B cell (primary cell): ENCODE measurements at regions not wholly inside any gene's neighbourhood (a gene's known extent, or its start where the extent isn't known, plus 50 kb on each side); places are given as distances from the start of the nearest gene placed in this dataset.

Experiments used
- ATAC-seq: fragments of 200-7000 bp; cut with Tn5 transposase; one replicate; pipeline ENCODE4 v1.10.0; 2021; ENCODE audit warnings: low read depth, mild to moderate bottlenecking, moderate number of reproducible peaks, moderate library complexity
- CTCF ChIA-PET: fragments of 350-600 bp; sonication (Branson Sonifier 250); formaldehyde crosslinking; loops from one replicate; lab custom pipeline; 2021; ENCODE audit warnings: antibody characterized with exemption, inconsistent platforms; lab: Charles Lee
- POLR2A ChIA-PET: fragments of 350-600 bp; sonication (Branson Sonifier 250); formaldehyde crosslinking; loops from one replicate; lab custom pipeline; 2021; ENCODE audit warnings: antibody characterized with exemption; lab: Charles Lee
- DNase-seq: peaks from one replicate; pipeline ENCODE4 v3.0.0; 2013
- H2AFZ ChIP-seq: 2 replicates; pipeline ENCODE4 v1.6.1; 2012; ENCODE audit warnings: mild to moderate bottlenecking, low read depth, low read length; ENCODE audit not compliant: insufficient read depth, poor library complexity, severe bottlenecking
- H3K27ac ChIP-seq, 2 donors: 1 replicate in 1 of 2; 2 replicates in 1 of 2; pipeline ENCODE4 v1.5.1; 2012 to 2013; ENCODE audit warnings: low read length in 2 of 2, mild to moderate bottlenecking in 2 of 2, moderate library complexity in 1 of 2
- H3K27me3 ChIP-seq, 4 experiments: fragments of 200-600 bp in 1 of 4; sonication (generic) in 1 of 4; replicated peaks in 1 of 4; 1 replicate in 2 of 4; 2 replicates in 2 of 4; pipeline versions ENCODE4 v1.6.1 to v1.7.0; 2013 to 2016; ENCODE audit warnings: low read length in 3 of 4, mild to moderate bottlenecking in 2 of 4, mixed read lengths in 1 of 4, moderate library complexity in 1 of 4; ENCODE audit not compliant: insufficient read depth in 4 of 4, control insufficient read depth in 3 of 4; ENCODE audit errors: control extremely low read depth in 1 of 4
- H3K36me3 ChIP-seq, 2 experiments: replicated peaks in 1 of 2; 1 replicate in 1 of 2; 2 replicates in 1 of 2; pipeline versions ENCODE4 v1.6.1 to v1.7.1; 2013; ENCODE audit warnings: low read length in 1 of 2; ENCODE audit not compliant: insufficient read depth in 2 of 2, control insufficient read depth in 1 of 2; ENCODE audit errors: control extremely low read depth in 1 of 2, extremely low read depth in 1 of 2
- H3K4me1 ChIP-seq, 2 donors: fragments of 200-600 bp in 1 of 2; sonication (generic) in 1 of 2; 1 replicate in 1 of 2; 2 replicates in 1 of 2; pipeline versions ENCODE4 v1.5.1 to v1.6.1; 2013 to 2017; ENCODE audit warnings: low read length in 2 of 2; ENCODE audit not compliant: control insufficient read depth in 2 of 2, insufficient read depth in 2 of 2
- H3K4me2 ChIP-seq: replicated peaks from 2 replicates; pipeline ENCODE3; 2012; ENCODE audit warnings: mild to moderate bottlenecking, low read depth, low read length; ENCODE audit not compliant: poor library complexity, severe bottlenecking
- H3K4me3 ChIP-seq, 5 experiments: fragments of 200-600 bp in 1 of 5; sonication (generic) in 1 of 5; 1 replicate in 3 of 5; 2 replicates in 2 of 5; pipeline versions ENCODE4 v1.5.1 to v1.7.0; 2011 to 2016; ENCODE audit warnings: low read length in 4 of 5, mild to moderate bottlenecking in 4 of 5, low read depth in 2 of 5, control low read depth in 1 of 5, moderate library complexity in 1 of 5; ENCODE audit not compliant: insufficient read depth in 1 of 5; ENCODE audit errors: control extremely low read depth in 1 of 5, extremely low read depth in 1 of 5
- H3K79me2 ChIP-seq: fragments of 200-600 bp; sonication (generic); one replicate; pipeline ENCODE4 v1.6.0; 2016; ENCODE audit warnings: low read length; ENCODE audit not compliant: control insufficient read depth, insufficient read depth
- H3K9ac ChIP-seq: fragments of 200-600 bp; sonication (generic); 2 replicates; pipeline ENCODE4 v1.6.1; 2017; ENCODE audit warnings: mild to moderate bottlenecking, low read length, moderate library complexity
- H3K9me3 ChIP-seq, 3 donors: one replicate each; pipeline versions ENCODE4 v1.6.1 to v1.7.1; 2013; ENCODE audit warnings: low read length in 2 of 3; ENCODE audit not compliant: control insufficient read depth in 2 of 3, insufficient read depth in 1 of 3; ENCODE audit errors: control extremely low read depth in 1 of 3
- H4K20me1 ChIP-seq: 2 replicates; pipeline ENCODE4 v1.6.0; 2012; ENCODE audit warnings: mild to moderate bottlenecking, low read length; ENCODE audit not compliant: insufficient read depth, control insufficient read depth, poor library complexity, severe bottlenecking
- H3K27ac Mint-ChIP-seq: one replicate; pipeline ENCODE4 v1.8.0; 2021; ENCODE audit warnings: mixed read lengths
- H3K27me3 Mint-ChIP-seq: one replicate; pipeline ENCODE4 v1.8.0; 2021; ENCODE audit warnings: mixed read lengths
- H3K4me1 Mint-ChIP-seq: one replicate; pipeline ENCODE4 v1.8.0; 2021; ENCODE audit warnings: mixed read lengths
- H3K4me3 Mint-ChIP-seq: one replicate; pipeline ENCODE4 v1.8.0; 2021; ENCODE audit warnings: mixed read lengths
- H3K9me3 Mint-ChIP-seq: one replicate; pipeline ENCODE4 v1.8.0; 2022; ENCODE audit warnings: mixed read lengths; ENCODE audit not compliant: insufficient read depth
- CTCF ChIP-seq: fragments of 200-600 bp; IDR thresholded peaks from one replicate; pipeline ENCODE4 v1.8.0; 2022; ENCODE audit warnings: antibody characterized with exemption, mild to moderate bottlenecking
- EZH2 ChIP-seq: IDR thresholded peaks from 2 replicates; pipeline ENCODE4 v1.6.1; 2012; ENCODE audit warnings: borderline replicate concordance, low read depth, mild to moderate bottlenecking, moderate library complexity, low read length; ENCODE audit not compliant: insufficient read depth, poor library complexity, severe bottlenecking
- WGBS: methylation state at CpG from one replicate; pipeline ENCODE4 v1.1.5; 2013; ENCODE audit warnings: missing lambda C conversion rate; ENCODE audit not compliant: insufficient coverage; 5-methylcytosine and 5-hydroxymethylcytosine counted together
- intact Hi-C: fragments of 100-400 bp; cut with micrococcal nuclease; formaldehyde crosslinking; loops from one replicate; pipeline ENCODE4 v1.10.0; 2022

- H3K9me3 Mint-ChIP-seq = peaks cover 5% of the 10 kb centered on the region
- Histone ChIP-seq H3K36me3 (no peaks in the 10 kb centered on the region), H3K4me3 (no peak overlapping the region), H3K27ac (no peak overlapping the region), H3K27me3 (no peaks in the 10 kb centered on the region), H3K9me3 (no peaks in the 10 kb centered on the region), H3K9ac (no peak overlapping the region), H4K20me1 (no peaks in the 10 kb centered on the region), H2AFZ (no peak overlapping the region), H3K4me1 (no peaks in the 10 kb centered on the region), H3K79me2 (no peaks in the 10 kb centered on the region), H3K4me2 (no peak overlapping the region)
- ATAC-seq (no peak), DNase-seq (no peak)
- intact Hi-C loops = no loop called here
- H3K4me1 Mint-ChIP-seq = no peaks in the 10 kb centered on the region
- no peak overlapping the region for H3K27ac Mint-ChIP-seq
- no peak for TF ChIP-seq EZH2
- TF ChIP-seq CTCF = no peak
- POLR2A ChIA-PET = no interaction called here
- no peak overlapping the region for H3K4me3 Mint-ChIP-seq
- H3K27me3 Mint-ChIP-seq = no peaks in the 10 kb centered on the region
- CTCF ChIA-PET = no interaction called here
- WGBS = no CpG with 5 or more reads among the region's 6 CpGs
Measured at GRCh38 chr9:25602400-25603044, 75.7 kb downstream of the TUSC1 start.

- Histone ChIP-seq H3K9me3 (no peaks in the 10 kb centered on the region), H3K36me3 (no peaks in the 10 kb centered on the region), H3K4me3 (no peak overlapping the region), H4K20me1 (no peaks in the 10 kb centered on the region), H3K79me2 (no peaks in the 10 kb centered on the region), H2AFZ (no peak overlapping the region), H3K27me3 (no peaks in the 10 kb centered on the region), H3K4me1 (no peaks in the 10 kb centered on the region), H3K4me2 (no peak overlapping the region), H3K9ac (no peak overlapping the region), H3K27ac (no peak overlapping the region)
- ChIA-PET CTCF (no interaction called here), POLR2A (no interaction called here)
- Mint-ChIP-seq H3K4me1 (no peaks in the 10 kb centered on the region), H3K4me3 (no peak overlapping the region), H3K27ac (no peak overlapping the region), H3K9me3 (peaks cover 5% of the 10 kb centered on the region), H3K27me3 (no peaks in the 10 kb centered on the region)
- intact Hi-C loops = no loop called here
- no peak for ATAC-seq
- no CpG with 5 or more reads among the region's 1 CpG for WGBS
- TF ChIP-seq CTCF (no peak), EZH2 (no peak)
- no peak for DNase-seq
Measured at GRCh38 chr9:25600501-25600900, 77.7 kb downstream of the TUSC1 start.
